AG10803 (cell line): ENCODE measurements at regions not wholly inside any gene's neighbourhood (a gene's known extent, or its start where the extent isn't known, plus 50 kb on each side); places are given as distances from the start of the nearest gene placed in this dataset.
"Not testable (repeated sequence)": the region's sequence is repeated elsewhere in the genome, so short reads cannot be mapped to it uniquely, and the experiment has no call there.

Source experiments
- DNase-seq: peaks from one replicate; pipeline ENCODE4 v3.0.0; 2010; ENCODE audit warnings: low read depth
- H3K4me3 ChIP-seq: 2 replicates; pipeline ENCODE4 v1.5.1; 2011; ENCODE audit warnings: mild to moderate bottlenecking, low read length, control low read depth
- TF ChIP-seq, protein P1 (sequence below): conservative IDR thresholded peaks from 2 replicates; pipeline ENCODE4 v1.5.1; 2011; ENCODE audit warnings: mild to moderate bottlenecking, low read length, control low read depth, inconsistent platforms

DNA sequence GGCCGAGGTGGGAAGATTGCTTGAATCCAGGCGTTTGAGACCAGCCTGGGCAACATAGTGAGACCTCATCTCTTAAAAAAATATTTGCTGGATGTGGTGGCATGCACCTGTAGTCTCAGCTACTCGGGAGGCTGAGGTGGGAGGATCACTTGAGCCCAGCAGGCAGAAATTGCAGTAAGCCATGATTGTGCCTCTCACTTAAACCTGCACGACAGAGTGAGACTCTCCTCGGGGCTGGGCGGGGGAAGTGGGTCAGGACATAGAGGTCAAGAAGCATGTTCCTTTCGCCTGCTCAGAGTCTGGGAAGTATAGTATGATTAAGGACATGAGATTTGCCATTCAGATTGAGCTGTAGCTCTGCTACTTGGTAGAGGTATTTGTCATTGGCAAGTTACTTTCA is 52.3 kb downstream of the SEPTIN7 start:
- not testable (repeated sequence) for DNase-seq, H3K4me3 ChIP-seq

- DNase-seq = no peak
- TF ChIP-seq, protein P1, sequence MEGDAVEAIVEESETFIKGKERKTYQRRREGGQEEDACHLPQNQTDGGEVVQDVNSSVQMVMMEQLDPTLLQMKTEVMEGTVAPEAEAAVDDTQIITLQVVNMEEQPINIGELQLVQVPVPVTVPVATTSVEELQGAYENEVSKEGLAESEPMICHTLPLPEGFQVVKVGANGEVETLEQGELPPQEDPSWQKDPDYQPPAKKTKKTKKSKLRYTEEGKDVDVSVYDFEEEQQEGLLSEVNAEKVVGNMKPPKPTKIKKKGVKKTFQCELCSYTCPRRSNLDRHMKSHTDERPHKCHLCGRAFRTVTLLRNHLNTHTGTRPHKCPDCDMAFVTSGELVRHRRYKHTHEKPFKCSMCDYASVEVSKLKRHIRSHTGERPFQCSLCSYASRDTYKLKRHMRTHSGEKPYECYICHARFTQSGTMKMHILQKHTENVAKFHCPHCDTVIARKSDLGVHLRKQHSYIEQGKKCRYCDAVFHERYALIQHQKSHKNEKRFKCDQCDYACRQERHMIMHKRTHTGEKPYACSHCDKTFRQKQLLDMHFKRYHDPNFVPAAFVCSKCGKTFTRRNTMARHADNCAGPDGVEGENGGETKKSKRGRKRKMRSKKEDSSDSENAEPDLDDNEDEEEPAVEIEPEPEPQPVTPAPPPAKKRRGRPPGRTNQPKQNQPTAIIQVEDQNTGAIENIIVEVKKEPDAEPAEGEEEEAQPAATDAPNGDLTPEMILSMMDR = no peak
- no peak overlapping the region for H3K4me3 ChIP-seq
Observed at GRCh38 chr7:35854311-35854710, 53.5 kb downstream of the SEPTIN7 start.

DNA sequence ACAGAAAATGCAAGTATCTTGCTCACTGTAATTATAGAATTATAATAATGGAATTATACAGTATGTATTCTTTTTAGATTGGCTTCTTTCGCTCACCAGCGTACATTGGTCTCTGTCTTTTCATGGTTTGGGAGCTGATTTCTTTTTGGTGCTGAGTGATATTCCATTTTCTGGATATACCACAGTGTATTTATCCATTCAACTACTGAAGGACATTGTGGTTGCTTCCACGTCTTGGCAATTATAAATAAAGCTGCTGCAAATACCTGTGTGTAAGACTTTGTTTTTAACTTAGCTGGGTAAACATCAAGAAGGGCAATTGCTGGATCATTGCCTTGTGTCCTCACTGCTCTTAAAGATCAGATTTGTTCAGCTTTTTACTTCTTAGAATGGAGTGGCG is 55.3 kb downstream of the SEPTIN7 start:
- no peak for DNase-seq

DNA sequence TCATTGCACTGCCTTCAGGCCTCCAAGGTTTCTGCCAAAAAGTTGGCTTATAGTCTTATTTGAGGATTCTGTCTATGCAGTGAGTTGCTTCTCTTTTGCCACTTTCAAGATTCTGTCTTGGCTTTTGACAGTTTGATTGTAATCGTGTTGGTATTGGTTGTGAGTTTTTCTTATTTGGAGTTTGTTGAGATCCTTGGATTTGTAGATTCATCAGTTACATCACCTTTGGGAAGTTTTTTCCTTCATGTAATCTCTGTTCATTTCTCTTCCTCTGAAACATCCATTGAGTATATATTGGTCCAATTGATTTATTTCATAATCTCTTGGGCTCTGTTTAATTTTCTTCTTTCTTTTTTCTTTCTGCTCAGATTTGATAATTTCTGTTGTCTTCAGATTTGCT is 59.8 kb downstream of the SEPTIN7 start:
- no peak overlapping the region for H3K4me3 ChIP-seq
- TF ChIP-seq, protein P1 = no peak
- no peak for DNase-seq

More for the DNA sequence above, 55.3 kb downstream of the SEPTIN7 start:
- TF ChIP-seq, protein P1 = no peak
- no peak overlapping the region for H3K4me3 ChIP-seq

DNA sequence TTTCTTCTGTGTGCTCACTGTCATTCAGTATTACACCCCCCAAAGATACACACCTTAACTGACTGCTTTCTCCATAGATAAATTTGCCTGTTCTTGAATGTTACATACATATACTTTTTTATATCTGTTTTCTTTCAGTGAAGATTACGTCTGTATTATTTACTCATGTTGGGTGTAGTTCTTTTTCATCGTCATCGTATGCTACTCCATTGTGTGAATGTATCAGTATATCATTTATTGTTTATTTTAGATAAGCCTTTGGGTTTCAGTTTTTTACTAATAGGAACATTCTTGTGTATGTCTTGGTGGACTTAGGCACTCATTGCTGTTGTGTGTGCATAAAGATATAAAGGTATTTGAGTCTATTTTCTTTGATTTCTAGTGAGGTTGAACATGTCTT is 64.4 kb downstream of the SEPTIN7 start:
- TF ChIP-seq, protein P1 = no peak
- H3K4me3 ChIP-seq = no peak overlapping the region
- no peak for DNase-seq

GRCh38 chr7:35866186-35866585 is 65.3 kb downstream of the SEPTIN7 start:
- no peak overlapping the region for H3K4me3 ChIP-seq
- TF ChIP-seq, protein P1 = no peak
- DNase-seq = no peak

- H3K4me3 ChIP-seq, DNase-seq: not testable (repeated sequence)
Observed at GRCh38 chr7:35869117-35869516, 68.3 kb downstream of the SEPTIN7 start.

GRCh38 chr7:35869810-35870209 is 69.0 kb downstream of the SEPTIN7 start:
- TF ChIP-seq, protein P1 = no peak
- H3K4me3 ChIP-seq = no peak overlapping the region
- DNase-seq = peak; percentile 77
